SK-N-MC (cell line): ENCODE measurements at regions not wholly inside any gene's neighbourhood (a gene's known extent, or its start where the extent isn't known, plus 50 kb on each side); places are given as distances from the start of the nearest gene placed in this dataset.

Experiments
- EZH2 ChIP-seq: fragments of 200-600 bp; sonication (generic); IDR thresholded peaks from one replicate; pipeline ENCODE4 v1.6.1; 2017; ENCODE audit warnings: antibody characterized with exemption
- POLR2AphosphoS5 ChIP-seq: IDR thresholded peaks from 2 replicates; pipeline ENCODE4 v1.6.1; 2012; ENCODE audit warnings: mild to moderate bottlenecking, low read depth, low read length, borderline replicate concordance

DNA sequence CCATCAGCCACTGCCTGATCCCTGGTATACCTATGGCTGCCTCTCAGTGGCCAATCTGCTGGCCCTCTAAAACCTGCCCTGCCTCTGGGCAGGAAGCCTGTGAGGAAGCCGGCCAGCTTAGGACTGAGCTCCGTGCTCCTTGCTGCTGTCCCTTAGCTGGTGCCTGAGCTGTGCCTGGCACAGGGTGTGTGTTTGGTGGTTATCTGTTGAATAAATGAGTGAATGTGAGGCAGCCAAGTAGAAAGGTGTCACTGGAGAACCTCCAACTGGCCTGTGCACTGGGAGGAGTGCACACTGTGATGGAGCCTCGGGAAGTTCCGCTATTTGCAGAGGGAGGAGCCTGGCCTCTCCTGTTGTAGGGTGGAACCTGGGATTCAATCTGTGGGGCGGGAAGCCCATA is 63.4 kb upstream of the STUM start:
- no peak for TF ChIP-seq EZH2
- TF ChIP-seq POLR2AphosphoS5, result no peak
